Activated CD4-positive, CD25-positive, alpha-beta regulatory T cell treated with anti-CD3 and anti-CD28 coated beads, Interleukin-2, amount 50 U/mL, for 72 hours (primary cell): ENCODE measurements at regions not wholly inside any gene's neighbourhood (a gene's known extent, or its start where the extent isn't known, plus 50 kb on each side); places are given as distances from the start of the nearest gene placed in this dataset.

Experiments used
- DNase-seq: peaks from one replicate; pipeline ENCODE4 v3.0.0; 2021

DNA sequence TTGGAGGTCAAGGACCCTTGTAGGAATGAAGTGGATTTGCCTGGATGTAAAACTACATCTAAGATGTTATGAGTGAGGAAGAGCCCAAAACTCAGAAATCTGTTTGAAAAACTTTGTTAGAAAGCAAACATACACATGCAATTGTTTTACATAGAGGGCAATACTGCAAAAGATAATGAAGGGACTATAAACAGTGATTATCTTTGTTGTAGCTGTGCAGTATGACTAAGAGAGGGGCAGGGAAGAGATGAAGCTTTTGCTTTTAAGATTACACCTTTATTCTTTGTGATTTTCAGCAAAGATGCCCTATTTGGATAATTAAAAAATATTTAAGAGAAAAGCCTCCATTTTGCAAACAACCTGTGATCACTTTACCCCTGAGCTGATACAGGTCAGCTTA is 839.9 kb upstream of the RBFOX1 start:
- DNase-seq: no peak

DNA sequence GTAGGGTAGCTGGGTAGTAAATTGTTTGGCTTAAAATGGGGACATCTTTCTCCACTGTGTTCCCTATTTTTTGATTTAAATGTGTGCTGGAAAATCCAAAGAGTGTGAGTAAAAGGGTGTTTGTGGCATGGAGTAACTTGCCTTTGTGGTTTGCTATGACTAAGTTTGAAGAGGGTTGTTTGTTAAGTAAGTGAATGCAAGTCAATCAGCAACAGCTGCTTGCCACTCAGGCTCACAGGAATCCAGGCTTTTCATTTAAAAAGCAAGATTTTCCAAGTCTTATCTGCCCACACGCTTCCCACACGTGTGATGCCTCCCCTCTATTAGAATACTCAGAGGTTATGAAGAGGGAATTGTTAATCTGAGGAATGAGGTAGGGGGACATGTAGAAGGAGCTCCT is 847.7 kb upstream of the RBFOX1 start:
- DNase-seq: no peak

DNA sequence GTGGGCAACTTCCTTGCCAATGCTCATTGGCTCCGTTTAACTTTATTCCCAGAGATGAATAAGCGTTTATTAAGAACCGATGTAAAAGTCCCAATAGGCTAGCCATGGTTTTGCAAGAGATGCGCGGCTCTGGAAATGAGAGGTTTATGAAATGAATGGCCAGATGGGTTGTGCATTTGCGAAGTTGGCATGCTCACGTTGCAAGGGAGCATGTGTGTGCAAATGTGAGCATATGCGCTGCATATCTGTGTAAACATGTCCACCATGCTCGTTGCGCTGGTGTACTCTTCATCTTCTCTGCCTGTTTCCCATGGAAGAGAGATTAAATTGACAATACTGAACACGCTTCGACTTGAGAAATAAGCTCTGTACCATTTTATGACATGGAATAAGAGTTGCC is 848.6 kb upstream of the RBFOX1 start:
- DNase-seq: no peak

DNA sequence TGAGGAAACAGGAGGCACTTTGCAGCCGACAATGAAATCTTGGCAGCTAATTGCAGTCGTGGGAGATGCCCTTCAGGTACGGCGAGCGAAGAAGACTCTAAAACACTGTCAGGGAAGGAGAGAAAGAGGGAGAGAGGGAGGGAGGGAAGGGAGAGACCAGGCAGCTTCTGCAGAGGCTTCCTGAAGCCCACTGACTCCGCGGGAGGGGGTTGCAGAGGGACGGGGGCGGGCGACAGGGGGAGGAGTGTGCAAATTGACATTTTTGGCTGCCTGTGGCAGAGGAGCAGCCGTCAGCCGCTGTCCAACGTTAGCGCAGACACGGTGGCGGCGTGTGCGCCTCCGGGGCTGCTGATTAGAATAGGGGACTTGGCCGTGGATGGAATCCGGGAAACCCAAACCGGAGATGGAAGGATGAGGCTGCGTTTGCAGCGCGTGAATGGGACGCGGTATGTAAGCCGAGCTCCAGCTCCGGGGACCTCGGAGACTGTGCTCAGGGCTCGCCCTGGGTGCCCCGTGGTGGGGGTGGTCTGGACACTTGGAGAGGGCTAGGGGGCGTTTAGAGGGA is 849.1 kb upstream of the RBFOX1 start:
- no peak for DNase-seq

DNA sequence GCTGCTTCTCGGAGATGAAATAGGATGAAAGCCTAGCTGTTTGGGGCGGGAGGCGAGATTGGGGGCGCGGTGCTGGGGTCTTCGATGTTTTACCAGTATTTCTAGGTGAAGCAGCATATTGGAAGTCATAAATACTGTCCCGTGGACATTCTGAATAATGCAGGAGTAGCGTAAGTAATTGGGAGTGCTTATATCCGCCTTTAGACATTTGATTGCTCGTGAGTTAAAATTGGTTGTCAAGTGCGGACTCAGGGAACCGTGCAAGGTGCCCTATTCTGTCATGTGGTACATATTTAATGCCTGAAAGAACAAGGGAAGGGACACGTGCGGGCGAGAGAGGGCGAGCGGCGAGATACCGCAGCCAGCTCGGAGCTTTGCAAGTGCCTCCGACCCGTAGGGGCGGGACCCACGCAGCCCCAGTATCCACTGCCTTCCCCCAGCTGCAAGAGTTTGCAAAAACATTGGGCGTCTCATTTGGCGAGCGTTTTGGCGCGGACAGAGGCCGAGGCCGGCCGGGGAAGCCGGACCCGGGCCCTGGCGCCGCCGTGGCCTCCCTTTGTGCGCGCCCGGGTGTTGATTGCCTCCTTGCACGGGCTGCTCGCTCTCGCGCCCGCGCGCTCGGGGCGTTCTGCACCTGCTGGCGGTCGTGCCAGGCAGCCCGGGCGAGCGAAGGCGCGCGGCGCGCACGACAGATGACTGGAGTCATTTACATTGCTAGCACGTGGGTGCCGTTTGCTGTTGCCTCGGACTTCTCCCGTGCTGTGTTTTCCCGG is 849.8 kb upstream of the RBFOX1 start:
- no peak for DNase-seq

DNA sequence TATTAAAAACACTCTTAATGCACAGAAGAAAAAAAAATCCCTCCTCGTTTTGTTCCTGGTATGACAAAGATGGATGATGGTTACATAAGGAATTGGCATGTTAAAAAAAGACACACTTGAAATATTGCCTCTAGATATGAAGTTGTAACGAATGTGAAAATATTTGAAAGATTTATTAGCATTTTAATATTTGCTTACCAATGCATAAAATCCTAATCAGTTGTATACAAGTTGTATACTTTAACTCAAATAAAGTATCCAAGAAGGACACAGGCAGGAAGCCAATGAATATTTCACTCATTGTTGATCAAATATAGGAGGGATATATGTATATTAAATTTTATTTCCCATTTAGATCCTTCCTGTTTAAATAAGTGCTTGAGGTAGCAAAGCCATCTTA is 850.8 kb upstream of the RBFOX1 start:
- no peak for DNase-seq

DNA sequence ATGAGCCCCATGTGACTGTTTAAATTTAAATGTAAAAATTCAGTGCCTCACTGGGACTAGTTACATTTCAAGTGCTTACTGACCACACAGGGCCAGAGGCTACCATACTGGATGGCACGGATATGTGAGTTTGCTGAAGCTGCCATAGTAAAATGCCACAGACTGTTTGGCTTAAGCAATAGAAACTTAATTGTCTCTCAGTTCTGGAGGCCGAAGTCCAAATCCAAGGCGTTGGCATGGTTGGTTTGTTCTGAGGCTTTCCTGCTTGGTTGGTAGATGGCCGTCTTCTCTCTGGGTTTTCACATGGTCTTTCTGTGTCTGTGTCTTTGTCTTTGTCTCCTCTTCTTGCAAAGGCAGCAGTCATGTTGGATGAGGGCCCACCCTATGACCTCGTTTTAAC is 878.9 kb upstream of the RBFOX1 start:
- DNase-seq: no peak

DNA sequence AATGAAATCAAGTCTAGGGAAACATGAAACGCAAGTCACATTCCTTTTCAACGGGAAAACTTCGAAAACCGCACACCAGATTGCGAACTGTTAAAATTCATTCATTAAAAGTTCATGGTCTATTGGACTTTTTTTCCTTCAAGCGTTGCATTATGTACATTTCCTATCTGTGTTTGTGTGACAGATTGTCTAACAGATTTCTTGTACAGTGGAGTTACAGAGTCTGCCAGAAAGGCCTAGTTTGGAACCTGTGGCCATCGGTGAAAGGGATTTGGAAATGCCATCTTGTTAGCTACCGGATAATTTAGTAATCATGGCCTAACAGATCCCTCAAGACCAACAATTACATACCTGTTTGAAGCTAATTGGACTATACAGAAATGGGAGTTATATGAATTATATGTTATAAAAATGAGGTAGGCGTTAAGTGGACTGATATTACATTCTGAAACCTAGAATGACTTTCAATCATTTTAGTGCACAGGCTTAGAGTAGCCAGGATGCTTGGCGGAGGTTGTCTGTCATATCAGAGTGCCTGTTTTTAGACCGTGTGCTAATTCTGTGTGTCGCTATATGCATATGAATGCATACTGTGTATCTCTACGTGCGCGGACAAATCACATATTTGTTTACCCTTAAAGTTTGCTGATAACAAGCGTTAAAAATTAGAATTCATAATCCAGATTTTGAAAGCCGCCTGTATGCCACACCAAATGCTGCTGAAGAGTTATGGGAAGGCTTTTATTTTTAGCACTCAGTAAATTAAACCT is 885.4 kb upstream of the RBFOX1 start:
- no peak for DNase-seq

DNA sequence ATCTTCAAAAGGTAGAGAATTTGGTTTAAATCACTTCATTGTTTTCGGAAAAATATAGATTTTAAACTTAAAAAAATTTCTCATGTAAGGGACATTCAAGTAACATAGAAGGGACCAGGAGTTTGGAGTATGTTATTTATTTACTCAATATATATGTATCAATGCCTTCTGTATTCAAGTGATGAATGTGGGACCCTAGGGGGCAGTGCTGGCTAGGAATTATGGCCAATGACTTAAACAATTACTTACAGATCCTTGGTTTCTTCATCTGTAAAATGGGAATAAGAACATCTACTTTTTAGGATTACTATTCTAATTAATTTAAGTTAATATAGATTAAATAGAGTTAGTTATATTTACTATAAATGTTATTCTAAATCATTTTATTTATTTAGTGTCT is 886.3 kb upstream of the RBFOX1 start:
- DNase-seq: no peak

DNA sequence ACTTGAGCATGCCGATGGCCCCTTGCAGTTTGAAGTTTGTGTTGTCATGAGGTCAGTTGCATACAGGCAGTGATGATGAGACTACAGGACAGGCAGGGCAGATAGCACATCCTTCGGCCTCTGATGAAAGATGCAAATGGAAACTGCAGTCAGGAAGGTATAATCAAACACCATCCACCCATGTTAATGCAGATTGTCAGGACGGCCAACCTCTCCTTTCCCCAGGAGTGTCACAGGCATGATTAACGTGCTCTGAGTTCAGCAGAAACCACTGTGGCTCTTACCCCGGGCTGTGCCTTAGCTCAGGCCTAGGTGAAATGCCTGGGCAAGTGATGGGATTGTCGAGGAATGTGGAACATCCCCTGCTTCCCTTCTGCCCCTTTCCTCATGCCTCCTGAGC is 893.5 kb upstream of the RBFOX1 start:
- no peak for DNase-seq

DNA sequence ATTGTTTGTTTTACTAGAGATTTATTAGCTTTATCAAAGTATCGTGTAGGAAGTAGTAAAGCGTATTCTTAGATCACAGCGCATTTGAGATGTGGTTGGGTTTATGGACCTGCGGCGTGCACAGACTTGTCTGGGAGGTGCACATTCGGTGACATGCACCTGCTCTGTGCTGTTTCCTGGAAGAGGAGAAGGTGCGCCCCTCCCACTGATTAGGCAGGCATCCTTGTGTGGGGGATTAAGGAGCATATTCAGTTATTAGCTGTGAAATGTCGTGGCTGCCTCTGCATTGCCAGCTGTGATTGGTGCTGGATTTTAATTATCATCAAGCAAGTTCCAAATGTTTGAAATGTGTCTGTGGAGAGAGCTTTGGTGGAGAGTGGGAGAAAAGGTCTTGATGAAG is 903.8 kb upstream of the RBFOX1 start:
- no peak for DNase-seq

DNA sequence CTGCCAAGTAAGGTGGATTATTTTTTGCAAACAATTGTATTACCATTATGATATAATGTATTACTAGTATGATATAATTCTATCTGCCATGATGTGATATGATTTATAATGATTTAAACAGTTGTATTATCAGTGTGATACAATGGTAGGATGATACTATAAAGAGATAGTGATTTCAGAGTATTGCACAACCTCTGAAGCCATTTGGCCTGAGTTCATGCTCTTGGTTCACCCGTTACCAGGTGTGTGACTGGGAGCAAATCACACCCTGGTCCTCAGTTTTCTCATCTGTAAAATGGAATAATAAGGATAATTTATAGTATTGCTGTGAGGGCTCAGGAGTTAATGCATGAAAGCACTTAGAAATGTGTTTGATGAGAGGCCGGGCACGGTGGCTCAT is 905.0 kb upstream of the RBFOX1 start:
- no peak for DNase-seq

DNA sequence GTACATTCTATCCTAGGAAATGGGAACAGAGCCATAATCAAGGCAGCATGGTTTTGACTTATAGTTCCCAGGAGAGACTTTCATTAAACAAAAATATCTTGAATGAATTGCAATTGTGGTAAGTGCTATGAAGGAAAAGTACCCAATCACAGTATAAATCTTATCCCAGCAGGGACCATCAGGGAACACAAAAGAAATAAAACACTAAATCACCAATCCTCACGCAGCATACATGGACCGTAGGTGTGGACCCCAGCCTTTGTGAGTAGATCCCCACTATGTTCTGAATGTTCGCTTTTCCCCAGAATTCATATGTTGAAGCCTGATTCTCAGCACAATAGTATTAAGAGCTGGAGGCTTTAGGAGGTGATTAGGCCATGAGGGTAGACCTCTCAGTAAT is 925.0 kb upstream of the RBFOX1 start:
- DNase-seq: no peak

DNA sequence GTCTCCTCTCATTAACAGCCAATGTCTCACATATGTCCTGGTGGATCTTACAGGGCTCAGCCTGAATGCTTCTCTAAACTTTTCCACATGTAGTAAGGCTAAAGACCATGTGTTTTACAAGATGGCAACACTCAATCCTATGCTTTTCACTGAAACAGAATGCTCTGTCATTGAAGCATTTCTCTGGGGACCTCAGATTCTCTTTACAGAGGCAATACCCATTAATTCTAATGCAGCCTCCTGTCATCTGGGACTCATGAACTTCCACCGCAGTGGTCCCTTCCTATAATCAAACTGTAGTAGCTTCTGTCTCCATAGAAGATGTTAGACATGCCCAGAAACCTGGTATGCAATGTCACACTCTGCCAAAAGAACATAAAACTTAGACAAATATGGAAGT is 926.6 kb upstream of the RBFOX1 start:
- no peak for DNase-seq

DNA sequence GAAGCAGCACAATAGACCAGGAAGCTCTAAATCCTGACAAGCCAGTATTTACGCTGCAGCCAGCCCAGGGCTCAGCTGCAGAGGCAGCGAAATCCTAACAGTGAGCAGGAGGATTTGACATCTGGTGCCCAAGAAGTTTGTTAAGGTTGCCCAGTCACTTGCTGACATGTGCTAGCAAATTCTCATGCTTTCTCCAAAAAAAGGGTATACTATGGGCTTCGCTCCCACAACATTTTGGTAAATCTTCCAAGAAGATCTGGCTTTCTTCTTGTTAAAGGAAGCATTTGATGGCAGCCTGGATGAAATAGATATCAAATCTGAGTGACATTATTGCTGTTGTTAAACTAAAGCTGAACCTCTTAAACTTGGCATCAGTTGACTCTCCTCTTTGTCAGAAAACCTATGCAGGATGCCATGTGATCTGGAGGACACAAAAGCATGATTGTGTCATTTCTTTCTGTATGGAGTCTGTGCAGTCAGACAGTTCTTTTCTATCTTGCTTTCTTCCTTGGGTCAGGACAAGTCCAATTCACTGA is 949.7 kb upstream of the RBFOX1 start:
- DNase-seq: no peak

DNA sequence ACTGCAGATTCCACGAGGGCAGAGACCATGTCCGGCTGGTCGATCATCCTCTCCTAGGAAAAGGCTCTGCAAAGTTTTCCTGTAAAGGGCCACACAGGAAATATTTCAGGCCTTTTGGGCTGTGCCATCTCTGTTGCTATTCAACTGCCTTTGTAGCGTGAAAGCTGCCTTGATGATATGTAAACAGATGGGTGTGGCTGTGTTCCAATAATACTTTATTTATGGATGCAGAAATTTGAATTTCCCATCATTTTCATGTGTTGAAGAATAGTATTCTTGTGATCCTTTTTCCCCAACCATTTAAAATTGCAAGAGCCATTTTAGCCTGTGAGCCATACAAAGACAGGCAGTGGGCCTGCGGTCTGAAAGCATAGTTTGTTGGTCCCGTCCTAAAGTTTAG is 950.7 kb upstream of the RBFOX1 start:
- DNase-seq: no peak

DNA sequence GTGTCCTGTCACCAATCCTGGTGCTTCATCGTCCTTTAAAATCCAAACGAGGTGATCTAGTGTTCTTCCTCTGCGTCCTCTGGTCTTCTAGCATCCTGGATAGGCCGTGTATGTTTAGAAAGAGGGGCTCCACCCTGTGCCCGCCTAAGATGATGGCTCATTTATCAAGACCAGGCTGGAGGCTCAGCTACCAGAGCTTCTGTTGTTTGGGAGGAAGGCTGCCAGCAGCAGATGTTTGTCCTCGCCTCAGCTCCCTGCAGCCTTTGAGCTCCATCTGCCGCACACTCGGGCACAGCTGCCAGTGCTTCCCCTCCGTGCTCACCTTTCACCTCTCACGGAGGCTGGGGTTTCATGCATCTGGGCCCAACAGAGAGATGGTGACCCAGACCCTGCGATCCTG is 954.7 kb upstream of the RBFOX1 start:
- no peak for DNase-seq

DNA sequence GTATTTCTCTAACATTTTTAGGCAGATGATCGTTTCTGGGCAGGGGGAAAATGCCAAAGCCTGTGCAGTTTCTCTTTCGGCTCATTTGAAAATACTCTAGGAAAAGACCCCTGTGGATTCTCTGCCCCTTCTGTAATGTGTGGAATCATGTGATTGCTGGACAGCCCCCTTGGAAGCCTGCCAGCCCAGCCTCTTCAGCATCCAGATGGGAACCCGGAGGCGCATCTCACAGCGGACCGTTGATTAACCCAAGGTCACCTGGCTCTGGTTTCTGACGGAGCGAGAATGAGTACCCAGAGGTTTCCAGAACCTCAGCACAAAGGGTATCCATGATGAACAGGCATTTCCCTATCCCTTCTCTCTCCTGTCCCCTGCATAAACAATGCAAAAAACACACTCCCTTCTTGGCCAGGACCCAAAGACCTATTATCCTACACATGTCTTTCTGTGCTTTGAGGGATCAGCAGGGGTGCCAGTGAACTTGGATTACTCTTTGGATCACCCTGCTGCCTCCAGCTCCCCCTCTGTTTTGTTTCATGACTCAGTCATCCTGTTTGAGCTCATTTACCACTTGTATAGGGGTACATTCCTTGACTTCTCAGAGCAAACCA is 957.1 kb upstream of the RBFOX1 start:
- no peak for DNase-seq

DNA sequence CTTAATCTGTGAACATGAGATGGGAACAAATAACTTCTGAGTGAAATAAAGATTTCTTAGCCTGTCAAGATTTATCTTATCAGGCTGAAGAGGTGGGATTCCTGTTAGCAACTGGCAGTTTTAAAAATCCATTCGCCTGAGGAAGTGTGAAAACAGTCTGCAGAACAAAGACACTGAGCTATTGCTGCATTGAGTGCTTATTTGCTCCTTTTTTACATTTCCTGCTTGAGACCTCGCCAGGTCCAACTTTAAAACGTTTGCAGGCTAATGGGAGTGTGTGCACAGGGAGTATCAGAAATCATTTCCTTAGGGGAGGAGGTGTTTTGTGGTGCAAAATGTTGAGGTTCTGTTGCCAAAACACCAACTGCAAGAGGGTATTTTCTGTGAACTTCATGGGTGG is 957.8 kb upstream of the RBFOX1 start:
- no peak for DNase-seq

DNA sequence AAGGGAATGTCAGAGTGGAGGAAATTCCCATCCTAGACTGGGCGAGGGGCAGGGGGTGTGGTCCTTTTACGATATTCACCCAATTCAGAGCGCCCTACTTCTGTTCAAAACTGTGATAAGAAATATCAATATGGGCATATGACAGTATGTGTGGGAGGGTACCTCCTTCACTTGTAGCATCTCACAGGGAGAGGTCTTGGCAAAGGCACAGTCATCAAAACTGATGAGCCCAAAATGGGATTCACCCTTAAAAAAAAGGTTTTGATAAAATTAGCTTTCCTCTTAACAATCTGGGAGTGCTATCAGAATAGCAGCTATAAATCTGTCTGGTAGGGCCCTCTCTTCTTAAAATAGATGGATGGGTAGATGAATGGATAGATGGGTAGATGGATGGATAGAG is 967.8 kb upstream of the RBFOX1 start:
- DNase-seq: no peak

DNA sequence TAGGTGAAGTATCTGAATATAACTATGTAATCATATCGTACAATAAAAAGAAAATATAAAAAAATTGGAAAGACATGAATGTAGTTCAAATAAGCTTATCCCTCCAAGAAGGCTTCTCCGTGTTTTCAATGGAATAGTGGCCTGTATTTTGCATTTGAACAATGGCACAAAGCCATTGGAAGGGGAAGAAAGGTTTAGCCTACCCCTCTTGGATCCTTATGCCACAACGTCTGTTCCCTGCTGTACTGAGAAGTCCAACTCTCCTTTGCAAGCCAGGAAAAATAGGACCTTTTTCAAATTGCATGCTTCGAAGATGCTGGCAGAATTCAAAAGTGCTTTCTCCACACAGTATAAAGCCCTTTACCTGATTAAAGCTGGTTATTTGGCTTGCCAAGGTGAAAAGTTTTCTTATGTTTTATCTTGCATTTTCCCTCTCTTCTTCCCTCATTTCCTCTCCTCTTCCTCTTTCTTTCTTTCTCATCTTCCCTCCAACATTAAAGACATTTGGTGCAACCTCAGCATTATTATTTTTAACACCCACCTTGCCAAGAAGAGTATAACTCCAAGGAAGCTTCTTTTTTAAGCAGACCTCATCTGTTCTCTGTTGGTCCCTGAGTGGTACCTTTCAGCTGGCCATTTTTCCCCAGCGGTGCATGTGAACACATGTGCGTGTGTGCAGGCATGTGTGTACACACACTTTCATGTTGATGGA is 968.6 kb upstream of the RBFOX1 start:
- DNase-seq: no peak

DNA sequence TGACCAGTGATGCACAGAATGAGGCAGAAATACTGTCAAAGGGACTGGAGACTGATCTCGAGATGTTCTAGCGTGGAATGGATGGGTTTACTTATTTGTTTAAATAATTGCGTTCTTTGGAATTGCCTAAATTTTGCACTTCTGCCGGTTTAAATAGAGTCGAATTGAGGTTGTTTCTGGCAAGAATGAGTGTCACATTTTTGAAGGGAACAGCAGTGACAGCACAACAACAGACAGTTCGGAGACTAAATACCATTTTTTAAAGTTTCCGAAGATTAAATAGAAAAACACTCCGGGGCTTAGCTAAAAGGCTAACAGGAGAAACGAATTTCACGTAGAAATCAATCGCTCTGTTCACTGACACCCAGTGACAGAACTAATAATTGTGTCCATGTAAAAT is 969.2 kb upstream of the RBFOX1 start:
- DNase-seq: no peak

DNA sequence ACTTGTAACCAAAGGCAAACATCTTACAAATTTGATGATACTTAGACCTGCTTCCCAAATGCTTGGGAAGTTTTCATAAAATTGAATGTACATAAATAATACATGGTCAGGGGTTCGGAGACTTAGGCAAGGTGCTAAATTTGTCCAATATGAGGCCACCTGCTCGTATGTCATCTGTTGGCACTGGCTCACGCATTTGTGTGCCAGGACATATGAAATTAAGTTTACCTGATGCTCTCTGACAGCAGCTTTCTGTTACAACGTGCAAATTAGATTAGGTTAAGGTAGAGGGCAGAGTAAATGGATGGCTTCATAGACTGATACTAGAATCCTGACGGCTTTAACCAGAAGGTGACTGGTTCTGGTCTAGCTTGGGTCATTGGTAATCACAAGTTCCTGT is 970.3 kb upstream of the RBFOX1 start:
- no peak for DNase-seq
